B cell (primary cell): ENCODE measurements at regions not wholly inside any gene's neighbourhood (a gene's known extent, or its start where the extent isn't known, plus 50 kb on each side); places are given as distances from the start of the nearest gene placed in this dataset.
A peak's percentile ranks its signal among the peaks of the same experiment; 100 is the strongest.
"Not testable (repeated sequence)": the region's sequence is repeated elsewhere in the genome, so short reads cannot be mapped to it uniquely, and the experiment has no call there.

Experiments
- ATAC-seq: fragments of 200-7000 bp; cut with Tn5 transposase; one replicate; pipeline ENCODE4 v1.10.0; 2021; ENCODE audit warnings: low read depth, mild to moderate bottlenecking, moderate number of reproducible peaks, moderate library complexity
- CTCF ChIA-PET: fragments of 350-600 bp; sonication (Branson Sonifier 250); formaldehyde crosslinking; loops from one replicate; lab custom pipeline; 2021; ENCODE audit warnings: antibody characterized with exemption, inconsistent platforms; lab: Charles Lee
- POLR2A ChIA-PET: fragments of 350-600 bp; sonication (Branson Sonifier 250); formaldehyde crosslinking; loops from one replicate; lab custom pipeline; 2021; ENCODE audit warnings: antibody characterized with exemption; lab: Charles Lee
- DNase-seq: peaks from one replicate; pipeline ENCODE4 v3.0.0; 2013
- H2AFZ ChIP-seq: 2 replicates; pipeline ENCODE4 v1.6.1; 2012; ENCODE audit warnings: mild to moderate bottlenecking, low read depth, low read length; ENCODE audit not compliant: insufficient read depth, poor library complexity, severe bottlenecking
- H3K27ac ChIP-seq, 2 donors: 1 replicate in 1 of 2; 2 replicates in 1 of 2; pipeline ENCODE4 v1.5.1; 2012 to 2013; ENCODE audit warnings: low read length in 2 of 2, mild to moderate bottlenecking in 2 of 2, moderate library complexity in 1 of 2
- H3K27me3 ChIP-seq, 4 experiments: fragments of 200-600 bp in 1 of 4; sonication (generic) in 1 of 4; replicated peaks in 1 of 4; 1 replicate in 2 of 4; 2 replicates in 2 of 4; pipeline versions ENCODE4 v1.6.1 to v1.7.0; 2013 to 2016; ENCODE audit warnings: low read length in 3 of 4, mild to moderate bottlenecking in 2 of 4, mixed read lengths in 1 of 4, moderate library complexity in 1 of 4; ENCODE audit not compliant: insufficient read depth in 4 of 4, control insufficient read depth in 3 of 4; ENCODE audit errors: control extremely low read depth in 1 of 4
- H3K36me3 ChIP-seq, 2 experiments: replicated peaks in 1 of 2; 1 replicate in 1 of 2; 2 replicates in 1 of 2; pipeline versions ENCODE4 v1.6.1 to v1.7.1; 2013; ENCODE audit warnings: low read length in 1 of 2; ENCODE audit not compliant: insufficient read depth in 2 of 2, control insufficient read depth in 1 of 2; ENCODE audit errors: control extremely low read depth in 1 of 2, extremely low read depth in 1 of 2
- H3K4me1 ChIP-seq, 2 donors: fragments of 200-600 bp in 1 of 2; sonication (generic) in 1 of 2; 1 replicate in 1 of 2; 2 replicates in 1 of 2; pipeline versions ENCODE4 v1.5.1 to v1.6.1; 2013 to 2017; ENCODE audit warnings: low read length in 2 of 2; ENCODE audit not compliant: control insufficient read depth in 2 of 2, insufficient read depth in 2 of 2
- H3K4me2 ChIP-seq: replicated peaks from 2 replicates; pipeline ENCODE3; 2012; ENCODE audit warnings: mild to moderate bottlenecking, low read depth, low read length; ENCODE audit not compliant: poor library complexity, severe bottlenecking
- H3K4me3 ChIP-seq, 5 experiments: fragments of 200-600 bp in 1 of 5; sonication (generic) in 1 of 5; 1 replicate in 3 of 5; 2 replicates in 2 of 5; pipeline versions ENCODE4 v1.5.1 to v1.7.0; 2011 to 2016; ENCODE audit warnings: low read length in 4 of 5, mild to moderate bottlenecking in 4 of 5, low read depth in 2 of 5, control low read depth in 1 of 5, moderate library complexity in 1 of 5; ENCODE audit not compliant: insufficient read depth in 1 of 5; ENCODE audit errors: control extremely low read depth in 1 of 5, extremely low read depth in 1 of 5
- H3K79me2 ChIP-seq: fragments of 200-600 bp; sonication (generic); one replicate; pipeline ENCODE4 v1.6.0; 2016; ENCODE audit warnings: low read length; ENCODE audit not compliant: control insufficient read depth, insufficient read depth
- H3K9ac ChIP-seq: fragments of 200-600 bp; sonication (generic); 2 replicates; pipeline ENCODE4 v1.6.1; 2017; ENCODE audit warnings: mild to moderate bottlenecking, low read length, moderate library complexity
- H3K9me3 ChIP-seq, 3 donors: one replicate each; pipeline versions ENCODE4 v1.6.1 to v1.7.1; 2013; ENCODE audit warnings: low read length in 2 of 3; ENCODE audit not compliant: control insufficient read depth in 2 of 3, insufficient read depth in 1 of 3; ENCODE audit errors: control extremely low read depth in 1 of 3
- H4K20me1 ChIP-seq: 2 replicates; pipeline ENCODE4 v1.6.0; 2012; ENCODE audit warnings: mild to moderate bottlenecking, low read length; ENCODE audit not compliant: insufficient read depth, control insufficient read depth, poor library complexity, severe bottlenecking
- H3K27ac Mint-ChIP-seq: one replicate; pipeline ENCODE4 v1.8.0; 2021; ENCODE audit warnings: mixed read lengths
- H3K27me3 Mint-ChIP-seq: one replicate; pipeline ENCODE4 v1.8.0; 2021; ENCODE audit warnings: mixed read lengths
- H3K4me1 Mint-ChIP-seq: one replicate; pipeline ENCODE4 v1.8.0; 2021; ENCODE audit warnings: mixed read lengths
- H3K4me3 Mint-ChIP-seq: one replicate; pipeline ENCODE4 v1.8.0; 2021; ENCODE audit warnings: mixed read lengths
- H3K9me3 Mint-ChIP-seq: one replicate; pipeline ENCODE4 v1.8.0; 2022; ENCODE audit warnings: mixed read lengths; ENCODE audit not compliant: insufficient read depth
- WGBS: methylation state at CpG from one replicate; pipeline ENCODE4 v1.1.5; 2013; ENCODE audit warnings: missing lambda C conversion rate; ENCODE audit not compliant: insufficient coverage; 5-methylcytosine and 5-hydroxymethylcytosine counted together
- intact Hi-C: fragments of 100-400 bp; cut with micrococcal nuclease; formaldehyde crosslinking; loops from one replicate; pipeline ENCODE4 v1.10.0; 2022

- H2AFZ ChIP-seq, H3K9ac ChIP-seq, H3K9me3 ChIP-seq, H3K36me3 ChIP-seq, H3K79me2 ChIP-seq, H3K27me3 Mint-ChIP-seq, H3K9me3 Mint-ChIP-seq, H3K4me2 ChIP-seq, H3K27ac Mint-ChIP-seq, H3K27ac ChIP-seq, H4K20me1 ChIP-seq, H3K27me3 ChIP-seq, H3K4me3 Mint-ChIP-seq, DNase-seq, H3K4me1 ChIP-seq, H3K4me3 ChIP-seq, POLR2A ChIA-PET, ATAC-seq, intact Hi-C loops, CTCF ChIA-PET: not testable (repeated sequence)
- 25% methylated on average over 4 of the region's 34 CpGs for WGBS
- H3K4me1 Mint-ChIP-seq: peaks cover 16% of the 10 kb centered on the region
These were observed 80.1 kb downstream of the NPIPB11 start for GRCh38 chr16:29326164-29327125.

- H4K20me1 ChIP-seq, ATAC-seq, H3K9me3 ChIP-seq, CTCF ChIA-PET, H3K9ac ChIP-seq, H2AFZ ChIP-seq, POLR2A ChIA-PET, H3K4me3 Mint-ChIP-seq, H3K9me3 Mint-ChIP-seq, DNase-seq, H3K27me3 ChIP-seq, H3K4me2 ChIP-seq, H3K4me1 ChIP-seq, H3K27me3 Mint-ChIP-seq, H3K4me3 ChIP-seq, H3K27ac ChIP-seq, H3K36me3 ChIP-seq, intact Hi-C loops, H3K79me2 ChIP-seq: not testable (repeated sequence)
- Mint-ChIP-seq H3K4me1 (peaks cover 11% of the 10 kb centered on the region), H3K27ac (peak overlapping the region; percentile 10)
- WGBS: 90% methylated on average over 6 of the region's 6 CpGs
These were observed 82.8 kb downstream of the NPIPB11 start for GRCh38 chr16:29323725-29324124.
